ENCODE measurements at regions not wholly inside any gene's neighbourhood (a gene's known extent, or its start where the extent isn't known, plus 50 kb on each side); places are given as distances from the start of the nearest gene placed in this dataset.

GRCh38 chr16:26740771-26741170 lies 326.0 kb upstream of the C16orf82 start:
- H3K4me3 ChIP-seq (ENCODE audit: low read depth, low read length): no peak overlapping the region
- TF ChIP-seq, protein P1, sequence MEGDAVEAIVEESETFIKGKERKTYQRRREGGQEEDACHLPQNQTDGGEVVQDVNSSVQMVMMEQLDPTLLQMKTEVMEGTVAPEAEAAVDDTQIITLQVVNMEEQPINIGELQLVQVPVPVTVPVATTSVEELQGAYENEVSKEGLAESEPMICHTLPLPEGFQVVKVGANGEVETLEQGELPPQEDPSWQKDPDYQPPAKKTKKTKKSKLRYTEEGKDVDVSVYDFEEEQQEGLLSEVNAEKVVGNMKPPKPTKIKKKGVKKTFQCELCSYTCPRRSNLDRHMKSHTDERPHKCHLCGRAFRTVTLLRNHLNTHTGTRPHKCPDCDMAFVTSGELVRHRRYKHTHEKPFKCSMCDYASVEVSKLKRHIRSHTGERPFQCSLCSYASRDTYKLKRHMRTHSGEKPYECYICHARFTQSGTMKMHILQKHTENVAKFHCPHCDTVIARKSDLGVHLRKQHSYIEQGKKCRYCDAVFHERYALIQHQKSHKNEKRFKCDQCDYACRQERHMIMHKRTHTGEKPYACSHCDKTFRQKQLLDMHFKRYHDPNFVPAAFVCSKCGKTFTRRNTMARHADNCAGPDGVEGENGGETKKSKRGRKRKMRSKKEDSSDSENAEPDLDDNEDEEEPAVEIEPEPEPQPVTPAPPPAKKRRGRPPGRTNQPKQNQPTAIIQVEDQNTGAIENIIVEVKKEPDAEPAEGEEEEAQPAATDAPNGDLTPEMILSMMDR (IDR thresholded peaks at IDR 0.05; ENCODE audit: low read depth, low read length): no peak
- no peak for DNase-seq (ENCODE audit: low read depth, low spot score)
- in situ Hi-C loops (cut with HindIII; ENCODE audit: low sequenced_read_pairs): no loop called here

GRCh38 chr16:26742040-26742439 lies 324.7 kb upstream of the C16orf82 start:
- TF ChIP-seq, protein P1 (IDR thresholded peaks at IDR 0.05; ENCODE audit: low read depth, low read length): no peak
- in situ Hi-C loops (cut with HindIII; ENCODE audit: low sequenced_read_pairs): no loop called here
- no peak for DNase-seq (ENCODE audit: low read depth, low spot score)
- H3K4me3 ChIP-seq (ENCODE audit: low read depth, low read length): no peak overlapping the region

GRCh38 chr16:26744430-26744829 lies 322.3 kb upstream of the C16orf82 start:
- TF ChIP-seq, protein P1 (IDR thresholded peaks at IDR 0.05; ENCODE audit: low read depth, low read length): no peak
- in situ Hi-C loops (cut with HindIII; ENCODE audit: low sequenced_read_pairs): no loop called here
- no peak overlapping the region for H3K4me3 ChIP-seq (ENCODE audit: low read depth, low read length)
- DNase-seq (ENCODE audit: low read depth, low spot score): no peak

DNA sequence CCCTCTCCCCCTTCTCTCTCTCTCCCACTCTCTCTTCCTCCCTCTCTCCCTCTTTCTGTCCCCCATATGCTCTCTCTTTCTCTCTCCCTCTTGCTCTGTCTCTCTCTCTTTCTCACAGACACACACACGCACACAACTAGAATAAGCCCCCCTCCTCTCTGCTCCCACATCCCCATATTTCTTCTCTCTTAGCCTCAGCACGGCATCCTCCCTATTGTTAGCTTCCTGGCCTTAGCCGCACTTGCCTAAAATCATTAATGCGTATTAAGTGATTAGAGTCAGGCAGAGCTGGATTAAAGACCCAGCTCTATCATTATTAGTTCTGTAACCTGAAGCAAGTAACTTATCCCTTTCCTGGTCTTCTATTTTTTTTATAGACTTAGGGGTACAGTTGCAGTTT lies 319.0 kb upstream of the C16orf82 start:
- in situ Hi-C loops (cut with HindIII; ENCODE audit: low sequenced_read_pairs): no loop called here
- no peak overlapping the region for H3K4me3 ChIP-seq (ENCODE audit: low read depth, low read length)
- TF ChIP-seq, protein P1 (IDR thresholded peaks at IDR 0.05; ENCODE audit: low read depth, low read length): no peak
- DNase-seq (ENCODE audit: low read depth, low spot score): no peak

DNA sequence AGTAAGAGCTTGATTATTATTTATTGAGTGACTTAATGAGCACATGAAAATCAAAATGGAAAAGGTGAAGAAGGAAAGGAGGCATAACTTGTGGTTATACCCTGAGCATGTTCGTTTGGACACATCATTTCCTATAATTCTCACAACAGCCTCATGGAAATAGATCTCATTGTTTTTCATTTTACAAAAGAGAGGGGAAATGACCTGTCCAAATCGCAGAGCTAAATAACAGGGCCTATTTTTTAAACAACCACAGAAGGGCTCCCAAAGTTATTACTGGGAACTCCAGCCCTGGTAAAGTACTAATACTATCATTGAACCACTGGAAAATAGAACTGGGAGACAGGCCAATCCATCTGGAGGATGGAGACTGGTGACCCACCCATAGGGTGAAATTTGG lies 317.7 kb upstream of the C16orf82 start:
- no peak for DNase-seq (ENCODE audit: low read depth, low spot score)
- TF ChIP-seq, protein P1 (IDR thresholded peaks at IDR 0.05; ENCODE audit: low read depth, low read length): no peak
- in situ Hi-C loops (cut with HindIII; ENCODE audit: low sequenced_read_pairs): no loop called here
- H3K4me3 ChIP-seq (ENCODE audit: low read depth, low read length): no peak overlapping the region

- no peak for DNase-seq (ENCODE audit: low read depth, low spot score)
- no peak overlapping the region for H3K4me3 ChIP-seq (ENCODE audit: low read depth, low read length)
- in situ Hi-C loops (cut with HindIII; ENCODE audit: low sequenced_read_pairs): no loop called here
- TF ChIP-seq, protein P1 (IDR thresholded peaks at IDR 0.05; ENCODE audit: low read depth, low read length): no peak
Observed at GRCh38 chr16:26752166-26752565, 314.6 kb upstream of the C16orf82 start.

DNA sequence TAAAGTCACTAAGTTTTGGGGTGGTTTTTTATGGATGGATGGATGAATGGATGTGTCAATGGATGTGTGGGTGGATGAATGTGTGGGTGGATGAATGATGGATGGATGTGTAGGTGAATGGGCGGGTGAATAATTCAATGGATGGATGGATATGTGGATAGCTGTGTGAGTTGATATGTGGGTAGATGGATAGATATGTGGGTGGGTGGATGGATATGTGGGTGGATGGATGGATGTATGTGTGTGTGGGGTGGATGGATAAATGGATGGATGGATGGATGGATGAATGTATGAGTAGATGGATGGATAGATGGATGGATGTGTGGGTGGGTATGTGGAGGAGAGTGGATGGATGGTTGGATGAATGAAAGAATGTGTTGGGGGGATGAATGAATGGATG lies 310.1 kb upstream of the C16orf82 start:
- DNase-seq (ENCODE audit: low read depth, low spot score): no peak
- in situ Hi-C loops (cut with HindIII; ENCODE audit: low sequenced_read_pairs): no loop called here
- TF ChIP-seq, protein P1 (IDR thresholded peaks at IDR 0.05; ENCODE audit: low read depth, low read length): no peak
- H3K4me3 ChIP-seq (ENCODE audit: low read depth, low read length): no peak overlapping the region

Measured in astrocyte of the spinal cord (primary cell).